ENCODE measurements at regions not wholly inside any gene's neighbourhood (a gene's known extent, or its start where the extent isn't known, plus 50 kb on each side); places are given as distances from the start of the nearest gene placed in this dataset.
"Not testable (repeated sequence)": the region's sequence is repeated elsewhere in the genome, so short reads cannot be mapped to it uniquely, and the experiment has no call there.

- no peaks in the 10 kb centered on the region for H4K20me1 ChIP-seq (ENCODE audit: low read depth, low read length)
- H3K4me2 ChIP-seq (ENCODE audit: low read depth, low read length, poor library complexity, severe bottlenecking): no peak overlapping the region
- no peak overlapping the region for H2AFZ ChIP-seq (ENCODE audit: low read depth, low read length, severe bottlenecking)
- no peak overlapping the region for H3K4me3 ChIP-seq (ENCODE audit: insufficient read depth, low read length, poor library complexity, severe bottlenecking)
- H3K79me2 ChIP-seq (ENCODE audit: insufficient read depth, low read length): no peaks in the 10 kb centered on the region
- no peaks in the 10 kb centered on the region for H3K9me3 ChIP-seq (ENCODE audit: insufficient read depth, low read length)
- no peaks in the 10 kb centered on the region for H3K9me2 ChIP-seq (replicated peaks; ENCODE audit: insufficient read depth, low read length)
- TF ChIP-seq CTCF (IDR thresholded peaks at IDR 0.05; ENCODE audit: insufficient read depth, low read length, poor library complexity, severe bottlenecking) (no peak), EZH2phosphoT487 (conservative IDR thresholded peaks at IDR 0.05; ENCODE audit: low read length) (no peak)
- H3K36me3 ChIP-seq (ENCODE audit: low read length): no peaks in the 10 kb centered on the region
- H3K27me3 ChIP-seq (ENCODE audit: low read length): no peaks in the 10 kb centered on the region
- H3F3A ChIP-seq (ENCODE audit: insufficient read depth): no peaks in the 10 kb centered on the region
- H3K9ac ChIP-seq (ENCODE audit: low read length): no peak overlapping the region
- no peak overlapping the region for H3K27ac ChIP-seq (ENCODE audit: low read depth, low read length)
Observed at GRCh38 chr10:8338177-8338766, 283.8 kb downstream of the GATA3 start.

GRCh38 chr10:8344756-8345155, 290.3 kb downstream of the GATA3 start:
- Histone ChIP-seq H3F3A (ENCODE audit: insufficient read depth) (no peaks in the 10 kb centered on the region), H3K9me3 (ENCODE audit: insufficient read depth, low read length) (no peaks in the 10 kb centered on the region), H3K4me3 (ENCODE audit: insufficient read depth, low read length, poor library complexity, severe bottlenecking) (no peak overlapping the region), H3K9me2 (replicated peaks; ENCODE audit: insufficient read depth, low read length) (no peaks in the 10 kb centered on the region), H3K27ac (ENCODE audit: low read depth, low read length) (no peak overlapping the region), H3K79me2 (ENCODE audit: insufficient read depth, low read length) (no peaks in the 10 kb centered on the region), H4K20me1 (ENCODE audit: low read depth, low read length) (no peaks in the 10 kb centered on the region), H2AFZ (ENCODE audit: low read depth, low read length, severe bottlenecking) (no peak overlapping the region), H3K36me3 (ENCODE audit: low read length) (no peaks in the 10 kb centered on the region), H3K4me2 (ENCODE audit: low read depth, low read length, poor library complexity, severe bottlenecking) (no peak overlapping the region), H3K9ac (ENCODE audit: low read length) (no peak overlapping the region), H3K27me3 (ENCODE audit: low read length) (no peaks in the 10 kb centered on the region)
- TF ChIP-seq EZH2phosphoT487 (conservative IDR thresholded peaks at IDR 0.05; ENCODE audit: low read length): no peak
- no peak for TF ChIP-seq CTCF (IDR thresholded peaks at IDR 0.05; ENCODE audit: insufficient read depth, low read length, poor library complexity, severe bottlenecking)

GRCh38 chr10:8346861-8347260, 292.4 kb downstream of the GATA3 start:
- H3K27ac ChIP-seq (ENCODE audit: low read depth, low read length): no peak overlapping the region
- H3K36me3 ChIP-seq (ENCODE audit: low read length): no peaks in the 10 kb centered on the region
- H3K4me3 ChIP-seq (ENCODE audit: insufficient read depth, low read length, poor library complexity, severe bottlenecking): no peak overlapping the region
- H2AFZ ChIP-seq (ENCODE audit: low read depth, low read length, severe bottlenecking): no peak overlapping the region
- no peak overlapping the region for H3K9ac ChIP-seq (ENCODE audit: low read length)
- no peaks in the 10 kb centered on the region for H4K20me1 ChIP-seq (ENCODE audit: low read depth, low read length)
- H3K79me2 ChIP-seq (ENCODE audit: insufficient read depth, low read length): no peaks in the 10 kb centered on the region
- no peaks in the 10 kb centered on the region for H3K27me3 ChIP-seq (ENCODE audit: low read length)
- no peak overlapping the region for H3K4me2 ChIP-seq (ENCODE audit: low read depth, low read length, poor library complexity, severe bottlenecking)
- H3K9me3 ChIP-seq (ENCODE audit: insufficient read depth, low read length): no peaks in the 10 kb centered on the region
- H3F3A ChIP-seq (ENCODE audit: insufficient read depth): no peaks in the 10 kb centered on the region
- H3K9me2 ChIP-seq (replicated peaks; ENCODE audit: insufficient read depth, low read length): no peaks in the 10 kb centered on the region
- no peak for TF ChIP-seq CTCF (IDR thresholded peaks at IDR 0.05; ENCODE audit: insufficient read depth, low read length, poor library complexity, severe bottlenecking)
- no peak for TF ChIP-seq EZH2phosphoT487 (conservative IDR thresholded peaks at IDR 0.05; ENCODE audit: low read length)

GRCh38 chr10:8347614-8348013, 293.1 kb downstream of the GATA3 start:
- not testable (repeated sequence) for H3K27me3 ChIP-seq (ENCODE audit: low read length); H3F3A ChIP-seq (ENCODE audit: insufficient read depth); H3K4me2 ChIP-seq (ENCODE audit: low read depth, low read length, poor library complexity, severe bottlenecking)

More at GRCh38 chr10:8347614-8348013, 293.1 kb downstream of the GATA3 start:
- H3K9me3 ChIP-seq (ENCODE audit: insufficient read depth, low read length); H3K27ac ChIP-seq (ENCODE audit: low read depth, low read length); H2AFZ ChIP-seq (ENCODE audit: low read depth, low read length, severe bottlenecking); H3K36me3 ChIP-seq (ENCODE audit: low read length); H3K79me2 ChIP-seq (ENCODE audit: insufficient read depth, low read length); H3K9me2 ChIP-seq (replicated peaks; ENCODE audit: insufficient read depth, low read length); H3K9ac ChIP-seq (ENCODE audit: low read length); H3K4me3 ChIP-seq (ENCODE audit: insufficient read depth, low read length, poor library complexity, severe bottlenecking); H4K20me1 ChIP-seq (ENCODE audit: low read depth, low read length): not testable (repeated sequence)
